Brain pericyte (primary cell): ENCODE measurements at regions not wholly inside any gene's neighbourhood (a gene's known extent, or its start where the extent isn't known, plus 50 kb on each side); places are given as distances from the start of the nearest gene placed in this dataset.

Source experiments
- DNase-seq: peaks from one replicate; pipeline ENCODE4 v3.0.0-alpha.2; 2012; ENCODE audit warnings: low read depth, low spot score

- DNase-seq, result no peak
Observed at GRCh38 chr2:18186816-18187613, 308.5 kb downstream of the KCNS3 start.

- DNase-seq, result no peak
Observed at GRCh38 chr2:18182861-18183260, 304.4 kb downstream of the KCNS3 start.

DNA sequence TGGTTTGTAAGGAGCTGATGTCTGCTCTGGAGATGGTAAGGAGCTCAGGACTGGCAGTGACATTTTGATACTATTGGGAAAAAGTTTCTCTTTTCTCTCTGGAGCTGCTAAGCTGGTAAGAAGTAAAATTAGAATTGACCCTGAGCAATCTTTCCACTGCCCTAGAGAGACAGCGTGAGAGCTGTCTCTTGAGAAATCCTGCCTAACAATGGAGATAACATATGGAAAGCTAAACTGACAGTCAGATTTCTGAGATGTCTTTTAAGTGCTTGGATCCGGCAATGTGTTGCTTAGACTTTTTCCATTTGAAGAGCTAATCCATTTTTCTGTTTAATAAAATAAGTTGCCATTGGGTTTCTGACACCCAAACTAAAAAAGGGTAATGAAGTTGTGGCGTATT is 302.4 kb downstream of the KCNS3 start:
- DNase-seq, result no peak

DNA sequence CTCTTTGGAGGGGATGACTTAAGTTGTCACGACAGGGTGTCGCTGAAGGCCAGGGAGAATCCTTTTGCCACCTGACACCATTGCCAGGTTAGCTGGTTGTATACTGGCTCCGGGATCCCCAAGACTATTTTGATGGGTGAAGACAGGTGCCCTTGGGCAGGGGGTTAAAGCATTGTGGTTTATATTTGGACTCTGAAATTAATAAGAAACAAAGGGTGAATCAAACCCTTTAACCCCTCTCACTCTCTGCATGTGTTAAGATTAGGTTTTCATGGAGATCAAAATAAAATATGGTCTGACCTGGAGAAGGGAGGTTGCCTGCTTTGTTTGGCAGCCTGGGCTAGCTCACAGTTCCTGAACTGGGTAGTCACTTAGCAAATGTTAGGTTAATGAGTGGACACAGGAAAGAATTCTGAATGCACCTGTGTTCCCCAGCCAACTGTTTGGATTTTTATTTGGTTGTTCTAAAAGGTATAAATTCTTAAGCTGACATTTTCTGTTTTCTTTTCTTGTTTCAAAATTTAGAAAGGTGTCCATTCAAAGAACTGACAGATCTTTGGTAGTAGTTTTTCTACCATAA is 301.7 kb downstream of the KCNS3 start:
- no peak for DNase-seq

DNA sequence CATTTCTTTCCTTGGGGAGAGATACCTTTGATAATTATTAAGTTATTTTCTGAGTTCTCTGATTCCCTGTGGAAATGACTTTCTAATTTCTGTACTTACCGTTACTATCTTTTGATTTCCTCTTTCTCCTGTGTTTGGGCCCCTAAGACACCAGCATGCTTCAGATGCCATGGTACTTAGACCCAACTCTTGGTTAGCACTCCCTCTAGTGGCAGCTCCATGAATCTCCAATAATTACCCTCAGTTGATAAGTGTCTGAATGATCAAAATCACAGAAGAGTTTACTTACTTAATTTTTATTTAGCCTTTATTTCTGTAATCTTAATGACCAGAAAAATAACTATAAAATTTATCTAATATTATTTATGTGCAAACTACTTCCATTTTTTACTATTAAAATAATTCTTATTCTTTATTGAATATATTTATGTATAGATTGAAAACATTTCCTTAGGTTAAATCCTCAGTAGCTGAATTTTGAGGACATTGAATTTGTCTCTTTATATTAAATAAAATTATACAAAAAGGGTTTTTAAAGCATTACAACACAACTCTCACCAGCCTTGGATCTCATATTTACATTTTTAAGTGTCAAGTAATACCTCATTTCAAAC is 300.4 kb downstream of the KCNS3 start:
- no peak for DNase-seq

DNA sequence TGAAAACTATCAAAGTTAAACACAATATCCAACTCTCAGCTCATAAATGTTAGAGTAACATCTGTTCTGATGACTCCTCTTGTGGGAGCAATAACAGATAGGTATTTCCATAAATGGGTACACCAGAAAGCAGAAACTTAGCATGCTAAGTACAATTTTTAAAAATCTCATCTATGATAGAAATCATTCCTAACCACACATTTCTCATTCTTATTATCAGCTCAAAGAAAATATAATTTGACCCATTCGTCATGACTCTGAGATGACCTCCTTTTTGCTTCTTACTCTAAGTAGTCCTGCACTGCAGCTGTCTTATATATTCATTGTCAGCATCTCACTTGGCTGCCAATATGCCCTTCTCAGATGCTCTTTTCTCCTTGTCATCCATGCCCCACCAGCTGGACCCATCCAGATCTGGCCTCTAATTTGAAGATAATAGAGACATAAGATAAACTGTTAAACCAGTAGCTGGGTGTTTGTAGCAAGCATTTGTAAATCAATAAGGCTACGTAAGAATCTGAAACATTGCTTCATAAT is 298.3 kb downstream of the KCNS3 start:
- no peak for DNase-seq

- no peak for DNase-seq
Observed at GRCh38 chr2:18172607-18173006, 294.1 kb downstream of the KCNS3 start.

GRCh38 chr2:18171191-18172139 is 293.0 kb downstream of the KCNS3 start:
- DNase-seq, result no peak

DNA sequence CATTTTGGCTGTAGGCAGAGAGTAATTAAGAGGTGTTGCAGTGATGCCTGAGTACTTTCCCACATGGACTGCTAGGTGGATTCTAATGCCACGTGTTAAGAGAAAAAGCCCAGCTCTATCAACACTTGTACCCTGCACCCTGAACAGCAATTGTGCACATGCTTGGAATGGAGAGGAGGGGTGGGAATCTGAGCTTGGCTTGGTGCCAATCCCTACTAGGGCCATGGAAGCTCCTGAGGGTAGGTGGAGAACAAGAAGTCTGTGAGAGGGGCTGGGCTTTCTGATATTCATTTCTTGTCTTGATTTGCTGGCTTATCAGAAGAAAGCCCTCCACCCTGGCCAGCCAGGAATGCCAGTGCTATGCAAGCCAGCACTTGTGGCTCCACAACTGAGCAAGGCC is 292.2 kb downstream of the KCNS3 start:
- no peak for DNase-seq

- no peak for DNase-seq
Observed at GRCh38 chr2:18169893-18170175, 291.4 kb downstream of the KCNS3 start.

DNA sequence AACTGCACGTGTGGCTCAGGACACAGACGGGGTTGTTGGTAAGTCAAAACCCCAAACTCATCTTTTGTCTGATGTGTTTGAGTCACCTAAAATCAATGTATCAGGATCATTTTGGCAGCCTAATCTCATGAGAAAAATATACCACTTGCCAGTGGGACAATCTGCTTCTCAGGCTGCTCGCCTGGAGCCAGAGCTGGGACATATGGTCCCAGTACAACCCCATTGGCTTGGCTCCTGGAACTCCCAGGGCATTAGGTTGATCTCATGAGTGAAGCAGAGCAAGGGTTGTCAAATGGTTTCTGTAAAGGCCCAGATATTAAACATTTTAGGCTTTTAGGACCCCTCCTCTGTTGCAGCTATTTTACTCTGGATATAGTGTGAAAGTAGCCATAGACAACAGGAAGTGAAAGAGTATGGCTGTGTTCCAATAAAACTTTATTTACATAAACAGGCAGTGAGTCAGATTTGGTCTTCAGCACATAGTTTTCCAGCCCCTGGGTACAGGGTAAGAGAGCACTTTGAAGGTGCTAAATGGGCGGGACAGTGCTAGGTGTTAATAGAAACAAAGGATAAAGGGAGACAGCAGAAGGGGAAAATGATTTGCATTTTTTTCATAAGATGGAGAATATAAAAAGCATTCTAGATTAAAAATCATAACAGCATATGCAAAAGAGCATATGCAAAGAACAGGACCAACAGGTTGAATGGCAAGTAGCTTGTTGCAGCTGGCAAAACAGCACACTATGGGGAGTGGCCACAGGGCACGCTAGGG is 290.8 kb downstream of the KCNS3 start:
- DNase-seq, result no peak

GRCh38 chr2:18167871-18168270 is 289.4 kb downstream of the KCNS3 start:
- DNase-seq, result no peak

DNA sequence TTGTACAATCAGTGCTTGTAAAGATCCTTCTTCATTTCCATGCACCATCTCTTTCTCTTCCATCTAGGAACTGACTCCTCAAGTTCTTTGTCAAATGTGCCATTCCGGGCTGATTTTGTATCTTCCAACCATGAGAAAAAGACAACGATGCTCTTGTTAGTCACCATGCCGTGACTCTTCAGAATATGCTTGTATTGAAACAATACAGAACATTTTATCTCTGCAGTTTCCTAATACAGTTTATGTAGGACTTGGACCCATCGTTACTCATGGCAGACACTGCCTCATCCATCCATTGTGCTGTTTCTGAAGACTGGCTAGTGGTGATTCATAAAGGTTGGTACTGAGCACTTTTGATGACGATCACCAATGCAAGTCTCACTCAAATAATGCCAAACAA is 283.2 kb downstream of the KCNS3 start:
- no peak for DNase-seq

DNA sequence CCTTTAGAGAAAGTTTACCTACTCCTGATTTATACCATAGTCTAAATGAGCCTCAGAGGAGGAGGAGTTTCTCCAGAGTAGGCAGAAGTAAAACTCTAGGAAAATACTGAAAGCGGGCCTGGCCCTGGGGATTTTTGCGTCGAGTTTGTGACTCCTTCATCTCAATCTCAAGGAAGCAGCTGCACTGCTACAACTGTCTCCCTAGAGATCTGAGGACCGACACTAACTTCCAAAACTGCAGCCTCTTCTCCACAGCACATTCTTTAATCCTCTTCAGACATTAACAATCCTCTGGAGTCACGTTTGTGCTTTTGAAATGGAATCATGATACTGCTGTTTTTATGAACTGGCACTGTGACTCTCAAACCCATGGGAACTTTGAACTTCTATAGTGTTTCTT is 281.4 kb downstream of the KCNS3 start:
- DNase-seq, result no peak

DNA sequence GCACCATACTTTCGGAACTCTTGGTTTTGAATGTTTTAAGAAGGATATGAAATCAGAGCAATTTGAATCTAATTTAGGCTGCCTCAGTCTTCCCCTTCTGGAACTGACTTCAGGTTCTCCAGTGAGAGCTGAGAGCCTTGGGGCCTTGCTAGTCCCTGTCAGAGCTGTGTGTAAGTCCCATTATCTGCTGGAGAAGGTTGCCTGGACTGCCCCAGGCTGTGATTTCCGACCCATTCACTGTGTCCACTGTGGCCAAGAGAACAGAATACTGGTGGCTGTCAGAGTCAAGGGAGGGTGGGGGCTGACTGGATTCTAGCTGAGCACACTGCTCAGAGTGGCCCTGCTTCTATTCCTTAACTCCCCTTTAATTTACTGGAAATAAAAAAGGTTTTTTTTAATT is 278.0 kb downstream of the KCNS3 start:
- no peak for DNase-seq

DNA sequence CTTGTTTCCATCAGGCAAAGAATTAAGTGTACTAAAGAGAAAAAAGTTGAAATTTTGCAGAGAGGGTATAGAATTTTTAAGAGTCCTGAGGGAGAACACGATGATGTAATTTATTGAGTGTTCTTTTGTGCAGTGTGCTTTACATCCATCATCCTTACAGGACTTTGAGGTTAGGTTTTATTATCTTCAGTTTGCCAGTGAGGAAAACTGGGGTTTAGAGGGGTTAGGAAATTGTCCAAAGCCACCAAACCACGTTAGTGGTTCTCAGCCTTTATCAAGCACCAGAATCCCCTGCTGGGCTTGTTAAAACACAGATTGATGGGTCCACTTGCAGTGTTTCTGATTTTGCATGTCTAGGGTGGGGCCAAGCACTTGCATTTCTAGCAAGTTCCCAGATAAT is 277.5 kb downstream of the KCNS3 start:
- no peak for DNase-seq

DNA sequence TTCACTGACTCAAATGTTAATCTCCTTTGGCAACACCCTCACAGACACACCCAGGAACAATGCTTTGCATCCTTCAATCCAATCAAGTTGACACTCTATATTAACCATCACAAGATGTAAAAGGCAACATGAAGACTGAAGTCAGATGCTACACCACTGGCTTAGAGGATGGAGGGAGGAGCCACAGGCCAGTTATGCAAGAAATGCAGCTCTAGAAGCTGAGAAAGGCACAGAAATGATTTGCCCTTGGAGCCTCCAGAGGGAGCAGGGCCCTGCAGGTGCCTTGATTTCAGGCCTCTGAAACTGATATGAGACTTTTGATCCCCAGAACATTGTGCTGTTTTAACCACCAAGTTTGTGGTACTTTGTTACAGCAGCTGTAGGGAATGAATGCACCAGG is 276.3 kb downstream of the KCNS3 start:
- DNase-seq, result no peak

DNA sequence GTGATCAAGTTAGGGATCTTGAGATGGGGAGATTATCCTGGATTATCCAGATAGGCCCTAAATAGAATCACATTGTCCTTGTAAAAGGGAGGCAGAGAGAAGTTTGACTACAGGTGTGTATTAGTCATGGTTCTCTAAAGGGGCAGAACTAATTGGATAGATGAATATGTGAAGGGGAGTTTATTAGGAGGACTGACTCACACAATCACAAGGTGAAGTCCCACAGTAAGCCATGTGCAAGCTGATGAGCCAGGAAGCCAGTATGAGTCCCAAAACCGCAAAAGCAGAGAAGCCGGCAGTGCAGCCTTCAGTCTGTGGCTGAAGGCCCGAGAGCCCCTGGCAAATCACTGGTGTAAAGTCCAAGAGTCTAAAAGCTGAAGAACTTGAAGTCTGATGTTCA is 275.8 kb downstream of the KCNS3 start:
- DNase-seq, result no peak

GRCh38 chr2:18153741-18154140 is 275.3 kb downstream of the KCNS3 start:
- DNase-seq, result no peak

DNA sequence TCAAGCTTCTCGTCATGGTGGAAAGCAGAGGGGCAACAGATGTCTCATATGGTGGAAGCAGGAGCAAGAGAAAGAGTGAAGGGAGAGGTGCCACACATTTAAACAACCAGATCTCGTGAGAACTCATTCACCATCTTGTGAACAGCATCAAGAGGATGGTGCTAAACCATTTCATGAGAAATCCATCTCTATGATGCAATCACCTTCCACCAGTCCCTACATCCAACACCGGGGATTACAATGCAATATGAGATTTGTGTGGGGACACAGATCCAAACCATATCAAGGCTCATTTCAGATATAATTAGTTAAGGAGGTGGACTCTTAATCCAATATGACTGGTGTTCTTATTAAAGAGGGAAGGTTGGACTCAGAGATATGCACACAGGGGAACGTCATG is 272.8 kb downstream of the KCNS3 start:
- no peak for DNase-seq

- no peak for DNase-seq
Observed at GRCh38 chr2:18149660-18150246, 271.3 kb downstream of the KCNS3 start.
